GM23338 (cell line): ENCODE measurements at regions not wholly inside any gene's neighbourhood (a gene's known extent, or its start where the extent isn't known, plus 50 kb on each side); places are given as distances from the start of the nearest gene placed in this dataset.

Source experiments
- ATAC-seq: fragments of 200-7000 bp; cut with Tn5 transposase; 3 replicates; pipeline ENCODE4 v1.9.1; 2020
- DNase-seq: peaks from one replicate; pipeline ENCODE4 v3.0.0-alpha.2; 2015; ENCODE audit warnings: low spot score
- H2AFZ ChIP-seq: fragments of 200-600 bp; sonication (generic); 2 replicates; pipeline ENCODE4 v1.8.0; 2016; ENCODE audit warnings: antibody characterized with exemption, mild to moderate bottlenecking, moderate library complexity
- H3F3A ChIP-seq: fragments of 200-600 bp; sonication (generic); replicated peaks from 2 replicates; pipeline ENCODE4 v1.8.0; 2017; ENCODE audit warnings: antibody characterized with exemption, mixed run types, low read depth
- H3K27ac ChIP-seq: fragments of 200-600 bp; sonication (generic); 2 replicates; pipeline ENCODE4 v1.6.1; 2016; ENCODE audit warnings: low read depth
- H3K27me3 ChIP-seq: fragments of 200-600 bp; sonication (generic); 2 replicates; pipeline ENCODE4 v1.8.0; 2016; ENCODE audit warnings: mild to moderate bottlenecking, mixed run types, moderate library complexity; ENCODE audit not compliant: insufficient read depth
- H3K36me3 ChIP-seq: fragments of 200-600 bp; sonication (generic); 2 replicates; pipeline ENCODE4 v1.8.0; 2016; ENCODE audit warnings: mild to moderate bottlenecking; ENCODE audit not compliant: insufficient read depth
- H3K4me1 ChIP-seq: fragments of 200-600 bp; sonication (generic); 2 replicates; pipeline ENCODE4 v1.8.0; 2016; ENCODE audit warnings: mild to moderate bottlenecking, moderate library complexity; ENCODE audit not compliant: insufficient read depth
- H3K4me2 ChIP-seq: fragments of 200-600 bp; sonication (generic); 2 replicates; pipeline ENCODE4 v1.7.1; 2017; ENCODE audit warnings: mixed run types
- H3K4me3 ChIP-seq: fragments of 200-600 bp; sonication (generic); 2 replicates; pipeline ENCODE4 v1.6.1; 2016; ENCODE audit warnings: mixed run types
- H3K79me2 ChIP-seq: fragments of 200-600 bp; sonication (generic); replicated peaks from 2 replicates; pipeline ENCODE4 v1.8.0; 2017; ENCODE audit warnings: mild to moderate bottlenecking; ENCODE audit not compliant: insufficient read depth
- H3K9me2 ChIP-seq: fragments of 200-600 bp; sonication (generic); 2 replicates; pipeline ENCODE4 v1.8.0; 2017; ENCODE audit not compliant: insufficient read depth
- H4K20me1 ChIP-seq: fragments of 200-600 bp; sonication (generic); replicated peaks from 2 replicates; pipeline ENCODE4 v1.8.0; 2017; ENCODE audit warnings: mild to moderate bottlenecking; ENCODE audit not compliant: insufficient read depth
- H3K27ac Mint-ChIP-seq: 2 replicates; pipeline ENCODE4 v1.8.0; 2020; ENCODE audit warnings: inconsistent platforms, mild to moderate bottlenecking, moderate library complexity, mixed read lengths
- H3K27me3 Mint-ChIP-seq: 3 replicates; pipeline ENCODE4 v1.8.0; 2022; ENCODE audit warnings: low read depth, mild to moderate bottlenecking, moderate library complexity, mixed read lengths, inconsistent platforms; ENCODE audit not compliant: insufficient read depth, poor library complexity
- H3K36me3 Mint-ChIP-seq: 3 replicates; pipeline ENCODE4 v1.8.0; 2021; ENCODE audit warnings: low read depth, mild to moderate bottlenecking, inconsistent platforms, moderate library complexity, mixed read lengths
- H3K4me1 Mint-ChIP-seq: 3 replicates; pipeline ENCODE4 v1.8.0; 2020; ENCODE audit warnings: mild to moderate bottlenecking, inconsistent platforms, mixed read lengths
- H3K4me3 Mint-ChIP-seq: 3 replicates; pipeline ENCODE4 v1.8.0; 2021; ENCODE audit warnings: moderate library complexity, mild to moderate bottlenecking, inconsistent platforms, mixed read lengths
- H3K9me3 Mint-ChIP-seq: 3 replicates; pipeline ENCODE4 v1.8.0; 2020; ENCODE audit warnings: moderate library complexity, mild to moderate bottlenecking, inconsistent platforms, mixed read lengths
- CTCF ChIP-seq, 2 experiments: fragments of 200-600 bp in 1 of 2; sonication (generic) in 1 of 2; conservative IDR thresholded peaks; 2 replicates each; pipeline versions ENCODE4 v1.5.1 to v1.6.1; 2016 to 2017; ENCODE audit warnings: antibody characterized with exemption in 2 of 2, low read depth in 2 of 2, mild to moderate bottlenecking in 2 of 2, moderate library complexity in 1 of 2
- ETS1 ChIP-seq: IDR thresholded peaks from 2 replicates; pipeline ENCODE4 v1.6.1; 2016; ENCODE audit warnings: antibody characterized with exemption
- EZH2 ChIP-seq: fragments of 200-600 bp; sonication (generic); IDR thresholded peaks from one replicate; pipeline ENCODE4 v1.8.0; 2017; ENCODE audit warnings: antibody characterized with exemption, mild to moderate bottlenecking, low read depth; ENCODE audit not compliant: unreplicated experiment
- JUNB ChIP-seq: IDR thresholded peaks from one replicate; pipeline ENCODE4 v1.6.1; 2016; ENCODE audit warnings: antibody characterized with exemption; ENCODE audit not compliant: unreplicated experiment
- ZNF331 ChIP-seq: fragments of 250-450 bp; sonication (Bioruptor Pico); IDR thresholded peaks from 2 replicates; pipeline ENCODE4 v1.5.0; 2020; ENCODE audit warnings: low read depth, mild to moderate bottlenecking, moderate library complexity
- ZNF462 ChIP-seq: fragments of 250-450 bp; sonication (Bioruptor Pico); IDR thresholded peaks from 2 replicates; pipeline ENCODE4 v1.5.0; 2020; ENCODE audit warnings: mild to moderate bottlenecking, moderate library complexity

- TF ChIP-seq ZNF462 (CRISPR knock-in tag) (no peak), JUNB (no peak), CTCF (conservative IDR thresholded peaks at IDR 0.05; ENCODE audit: low read depth in 2 of 2) (no peak), ETS1 (no peak)
These were observed 318.3 kb upstream of the ITGA1 start (continued) for GRCh38 chr5:52469420-52469819.

GRCh38 chr5:52469835-52470234 lies 317.9 kb upstream of the ITGA1 start:
- H4K20me1 ChIP-seq, result no peaks in the 10 kb centered on the region
- no peaks in the 10 kb centered on the region; the same call in 1 of the 2 replicates for H3K4me1 ChIP-seq
- H3K4me2 ChIP-seq, result no peak overlapping the region
- Mint-ChIP-seq H3K4me3 (no peak overlapping the region), H3K36me3 (no peaks in the 10 kb centered on the region), H3K27ac (no peak overlapping the region), H3K9me3 (no peaks in the 10 kb centered on the region), H3K27me3 (no peaks in the 10 kb centered on the region), H3K4me1 (peaks cover 9% of the 10 kb centered on the region; the same call in 1 of the 3 replicates)
- DNase-seq, result peak; percentile 14
- no peaks in the 10 kb centered on the region for H3K36me3 ChIP-seq
- H3K27me3 ChIP-seq, result no peaks in the 10 kb centered on the region
- no peak overlapping the region for H3K27ac ChIP-seq
- peak overlapping the region; percentile 73; the same call in 1 of the 2 replicates for H2AFZ ChIP-seq
- H3F3A ChIP-seq, result no peaks in the 10 kb centered on the region
- no peaks in the 10 kb centered on the region for H3K79me2 ChIP-seq
- peaks cover 5% of the 10 kb centered on the region; the same call in 1 of the 2 replicates for H3K9me2 ChIP-seq
- ATAC-seq, result peak; percentile 50; the same call in 2 of the 3 replicates
- H3K4me3 ChIP-seq, result no peak overlapping the region
- TF ChIP-seq ZNF331 (CRISPR knock-in tag) (no peak), EZH2 (no peak), JUNB (no peak), ZNF462 (CRISPR knock-in tag) (no peak)
